Mucosa of stomach (tissue), 1 donor: ENCODE measurements at regions not wholly inside any gene's neighbourhood (a gene's known extent, or its start where the extent isn't known, plus 50 kb on each side); places are given as distances from the start of the nearest gene placed in this dataset.

Source experiments
- H3K27me3 ChIP-seq: one replicate; pipeline ENCODE4 v1.7.0; 2013; ENCODE audit warnings: mild to moderate bottlenecking, low read length; ENCODE audit not compliant: control insufficient read depth, insufficient read depth
- H3K36me3 ChIP-seq: one replicate; pipeline ENCODE4 v1.7.0; 2013; ENCODE audit warnings: low read length; ENCODE audit not compliant: control insufficient read depth, insufficient read depth
- H3K4me1 ChIP-seq: one replicate; pipeline ENCODE4 v1.7.0; 2013; ENCODE audit warnings: mild to moderate bottlenecking, low read length; ENCODE audit not compliant: control insufficient read depth, insufficient read depth
- H3K4me3 ChIP-seq: one replicate; pipeline ENCODE4 v1.7.0; 2013; ENCODE audit warnings: low read length
- H3K9ac ChIP-seq: one replicate; pipeline ENCODE4 v1.7.0; 2013; ENCODE audit warnings: mild to moderate bottlenecking, low read length, moderate library complexity
- H3K9me3 ChIP-seq: one replicate; pipeline ENCODE4 v1.7.0; 2013; ENCODE audit warnings: mild to moderate bottlenecking, low read length, moderate library complexity; ENCODE audit not compliant: control insufficient read depth
- donor health status: Pancreatic carcinoma.

GRCh38 chr1:83791821-83792437 lies 207.0 kb downstream of the TTLL7 start:
- H3K4me3 ChIP-seq: no peak overlapping the region
- no peaks in the 10 kb centered on the region for H3K4me1 ChIP-seq
- H3K9ac ChIP-seq: no peak overlapping the region
- no peaks in the 10 kb centered on the region for H3K27me3 ChIP-seq
- no peaks in the 10 kb centered on the region for H3K9me3 ChIP-seq
- no peaks in the 10 kb centered on the region for H3K36me3 ChIP-seq

- H3K9me3 ChIP-seq: no peaks in the 10 kb centered on the region
- H3K27me3 ChIP-seq: no peaks in the 10 kb centered on the region
- no peaks in the 10 kb centered on the region for H3K4me1 ChIP-seq
- no peak overlapping the region for H3K9ac ChIP-seq
- H3K4me3 ChIP-seq: no peak overlapping the region
- no peaks in the 10 kb centered on the region for H3K36me3 ChIP-seq
These were observed 208.5 kb downstream of the TTLL7 start for GRCh38 chr1:83790446-83790845.

- Histone ChIP-seq H3K4me3 (no peak overlapping the region), H3K4me1 (no peaks in the 10 kb centered on the region), H3K9ac (no peak overlapping the region), H3K9me3 (no peaks in the 10 kb centered on the region), H3K27me3 (no peaks in the 10 kb centered on the region), H3K36me3 (no peaks in the 10 kb centered on the region)
These were observed 211.5 kb downstream of the TTLL7 start for GRCh38 chr1:83787246-83787998.

- Histone ChIP-seq H3K36me3 (no peaks in the 10 kb centered on the region), H3K4me3 (no peak overlapping the region), H3K4me1 (no peaks in the 10 kb centered on the region), H3K9me3 (no peaks in the 10 kb centered on the region), H3K9ac (no peak overlapping the region), H3K27me3 (no peaks in the 10 kb centered on the region)
These were observed 217.3 kb downstream of the TTLL7 start for GRCh38 chr1:83781667-83782066.

- Histone ChIP-seq H3K4me3 (no peak overlapping the region), H3K4me1 (no peaks in the 10 kb centered on the region), H3K27me3 (no peaks in the 10 kb centered on the region), H3K9me3 (no peaks in the 10 kb centered on the region), H3K36me3 (no peaks in the 10 kb centered on the region), H3K9ac (no peak overlapping the region)
These were observed 219.4 kb downstream of the TTLL7 start for GRCh38 chr1:83779565-83779964.

GRCh38 chr1:83777758-83778101 lies 221.2 kb downstream of the TTLL7 start:
- no peak overlapping the region for H3K9ac ChIP-seq
- no peaks in the 10 kb centered on the region for H3K36me3 ChIP-seq
- H3K4me3 ChIP-seq: no peak overlapping the region
- H3K27me3 ChIP-seq: no peaks in the 10 kb centered on the region
- H3K4me1 ChIP-seq: no peaks in the 10 kb centered on the region
- H3K9me3 ChIP-seq: no peaks in the 10 kb centered on the region

GRCh38 chr1:83776913-83777757 lies 221.8 kb downstream of the TTLL7 start:
- H3K27me3 ChIP-seq: no peaks in the 10 kb centered on the region
- H3K36me3 ChIP-seq: no peaks in the 10 kb centered on the region
- no peaks in the 10 kb centered on the region for H3K4me1 ChIP-seq
- H3K4me3 ChIP-seq: no peak overlapping the region
- H3K9ac ChIP-seq: no peak overlapping the region
- no peaks in the 10 kb centered on the region for H3K9me3 ChIP-seq

- H3K9me3 ChIP-seq: no peaks in the 10 kb centered on the region
- no peaks in the 10 kb centered on the region for H3K4me1 ChIP-seq
- no peaks in the 10 kb centered on the region for H3K27me3 ChIP-seq
- no peak overlapping the region for H3K4me3 ChIP-seq
- no peak overlapping the region for H3K9ac ChIP-seq
- no peaks in the 10 kb centered on the region for H3K36me3 ChIP-seq
These were observed 222.8 kb downstream of the TTLL7 start for GRCh38 chr1:83775977-83776603.

- H3K27me3 ChIP-seq: no peaks in the 10 kb centered on the region
- no peaks in the 10 kb centered on the region for H3K9me3 ChIP-seq
- H3K4me3 ChIP-seq: no peak overlapping the region
- no peaks in the 10 kb centered on the region for H3K4me1 ChIP-seq
- no peak overlapping the region for H3K9ac ChIP-seq
- H3K36me3 ChIP-seq: no peaks in the 10 kb centered on the region
These were observed 225.9 kb downstream of the TTLL7 start for GRCh38 chr1:83773059-83773458.

- Histone ChIP-seq H3K4me3 (no peak overlapping the region), H3K9ac (no peak overlapping the region), H3K9me3 (no peaks in the 10 kb centered on the region), H3K4me1 (no peaks in the 10 kb centered on the region), H3K27me3 (no peaks in the 10 kb centered on the region), H3K36me3 (no peaks in the 10 kb centered on the region)
These were observed 228.6 kb downstream of the TTLL7 start for GRCh38 chr1:83770319-83770661.

- H3K4me1 ChIP-seq: no peaks in the 10 kb centered on the region
- H3K9me3 ChIP-seq: no peaks in the 10 kb centered on the region
- H3K9ac ChIP-seq: no peak overlapping the region
- H3K27me3 ChIP-seq: no peaks in the 10 kb centered on the region
- H3K36me3 ChIP-seq: no peaks in the 10 kb centered on the region
- H3K4me3 ChIP-seq: no peak overlapping the region
These were observed 229.2 kb downstream of the TTLL7 start for GRCh38 chr1:83769594-83770318.
